HG02678 (cell line): ENCODE measurements at regions not wholly inside any gene's neighbourhood (a gene's known extent, or its start where the extent isn't known, plus 50 kb on each side); places are given as distances from the start of the nearest gene placed in this dataset.
"Not testable (repeated sequence)": the region's sequence is repeated elsewhere in the genome, so short reads cannot be mapped to it uniquely, and the experiment has no call there.

ENCODE experiments used
- ATAC-seq: cut with Tn5 transposase; IDR thresholded peaks from one replicate; pipeline ENCODE4 v1.9.1; 2021; ENCODE audit warnings: mild to moderate bottlenecking, moderate library complexity; ENCODE audit not compliant: unreplicated experiment

- ATAC-seq, result no peak
These were observed 98.5 kb upstream of the CDYL start for GRCh38 chr6:4677751-4678065.

GRCh38 chr6:4677011-4677750, 99.0 kb upstream of the CDYL start:
- ATAC-seq, result no peak

GRCh38 chr6:4676016-4676415, 100.2 kb upstream of the CDYL start:
- no peak for ATAC-seq

- no peak for ATAC-seq
These were observed 101.1 kb upstream of the CDYL start for GRCh38 chr6:4675121-4675520.

DNA sequence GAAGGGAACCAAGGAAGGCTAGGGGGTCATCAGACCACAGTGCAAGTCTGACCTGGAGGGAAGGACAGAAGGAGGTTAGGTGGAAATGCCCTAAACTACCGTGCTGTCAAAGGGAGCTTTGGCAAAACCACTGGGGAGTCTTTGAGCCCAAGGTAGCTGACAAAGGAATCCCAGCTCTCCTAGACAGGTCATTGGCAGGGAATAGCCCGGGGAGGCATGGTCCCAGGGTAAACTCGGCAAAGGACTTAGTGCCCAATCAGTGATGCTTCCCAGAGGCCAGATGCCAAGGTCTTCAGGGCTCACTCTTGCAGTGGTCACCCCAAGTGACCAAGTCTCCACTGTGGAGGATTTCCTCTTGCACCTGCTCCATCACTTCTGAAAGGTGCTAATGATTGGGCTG, 102.3 kb upstream of the CDYL start:
- no peak for ATAC-seq

GRCh38 chr6:4672772-4673171, 103.4 kb upstream of the CDYL start:
- ATAC-seq, result no peak

- no peak for ATAC-seq
These were observed 104.6 kb upstream of the CDYL start for GRCh38 chr6:4671587-4672115.

DNA sequence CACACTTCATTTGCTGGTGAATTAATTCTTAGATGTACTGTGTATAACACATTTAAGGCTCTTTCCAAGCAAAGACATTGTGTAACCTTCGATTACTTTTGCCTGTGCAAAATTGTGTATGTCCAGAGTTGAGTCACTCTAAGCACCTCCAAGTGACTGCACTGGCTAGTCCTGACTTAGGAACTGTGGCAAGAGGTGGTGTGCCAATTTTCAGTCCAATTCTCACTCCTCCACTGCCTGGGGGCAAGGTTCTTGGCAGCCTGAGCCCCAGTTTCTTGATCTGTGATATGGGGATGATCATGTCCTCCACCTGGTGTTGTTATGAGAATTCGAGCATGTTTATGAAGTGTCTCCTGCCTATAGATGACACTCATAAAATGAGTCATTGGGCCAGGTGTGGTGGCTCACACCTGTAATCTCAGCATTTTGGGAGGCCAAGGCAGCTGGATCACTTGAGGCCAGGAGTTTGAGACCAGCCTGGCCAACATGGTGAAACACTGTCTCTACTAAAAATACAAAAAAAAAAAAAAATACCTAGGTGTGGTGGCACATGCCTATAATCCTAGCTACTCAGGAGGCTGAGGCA, 105.3 kb upstream of the CDYL start:
- no peak for ATAC-seq

DNA sequence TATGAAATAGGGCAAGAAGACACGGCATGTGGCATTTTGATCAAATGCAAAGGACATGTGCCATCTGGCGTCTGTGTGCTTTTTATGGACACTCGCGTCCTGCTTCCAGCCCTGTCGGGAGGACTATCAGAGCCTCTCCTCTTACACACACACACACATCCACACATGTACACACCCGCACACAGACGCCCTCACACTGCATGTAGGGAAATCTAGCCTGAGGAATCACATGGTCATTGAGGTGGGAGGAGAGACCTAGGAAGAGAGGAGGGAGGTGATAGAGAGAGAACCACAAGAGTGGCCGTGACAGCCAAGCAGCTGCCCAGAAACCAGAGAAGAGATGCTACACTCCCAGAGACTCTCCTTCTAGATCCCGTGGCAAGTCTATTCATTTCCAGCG, 105.9 kb upstream of the CDYL start:
- ATAC-seq, result no peak

GRCh38 chr6:4668271-4669179, 107.7 kb upstream of the CDYL start:
- no peak for ATAC-seq

DNA sequence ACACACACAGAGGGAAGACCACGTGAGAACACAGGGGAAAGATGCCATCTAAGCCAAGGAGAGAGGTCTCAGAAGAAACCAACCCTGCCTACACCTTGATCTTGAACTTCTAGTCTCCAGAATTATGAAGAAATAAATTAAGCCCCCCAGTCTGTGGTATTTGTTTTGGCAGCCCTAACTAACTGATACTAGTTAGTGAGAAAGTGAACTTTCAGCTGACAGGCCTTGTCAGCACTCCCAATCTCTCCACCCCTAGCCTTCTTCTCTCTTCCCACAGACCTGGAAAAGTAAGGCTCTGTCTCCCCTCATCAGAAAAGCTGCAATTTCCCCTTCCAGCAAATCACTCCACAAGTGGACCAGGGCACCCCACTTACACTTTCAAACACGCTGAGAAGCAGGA, 108.6 kb upstream of the CDYL start:
- no peak for ATAC-seq

DNA sequence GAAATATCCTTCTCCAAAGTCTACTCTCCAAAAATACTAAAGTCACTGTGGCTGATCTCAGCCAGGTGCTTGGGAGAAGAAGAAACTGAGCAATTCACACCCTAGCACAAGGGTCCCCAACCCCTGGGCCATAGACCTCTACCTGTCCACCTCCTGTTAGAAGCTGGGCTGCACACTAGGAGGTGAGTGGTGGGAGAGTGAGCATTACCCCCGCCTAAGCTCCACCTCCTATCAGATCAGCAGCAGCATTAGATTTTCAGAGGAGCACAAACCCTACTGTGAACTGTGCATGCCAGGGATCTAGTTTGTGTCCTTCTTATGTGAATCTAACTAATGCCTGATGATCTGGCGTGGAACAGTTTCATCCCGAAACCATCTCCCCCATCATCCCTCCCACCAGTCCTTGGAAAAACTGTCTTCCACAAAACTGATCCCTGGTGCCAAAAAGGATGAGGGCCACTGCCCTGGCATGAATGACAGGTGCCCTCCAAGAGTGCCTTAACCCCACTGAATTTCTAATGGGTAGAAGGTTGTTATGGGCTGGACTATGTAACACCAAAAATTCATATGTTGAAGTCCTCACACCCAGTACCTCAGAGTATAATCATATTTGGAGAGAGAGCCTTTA, 109.2 kb upstream of the CDYL start:
- ATAC-seq, result no peak

DNA sequence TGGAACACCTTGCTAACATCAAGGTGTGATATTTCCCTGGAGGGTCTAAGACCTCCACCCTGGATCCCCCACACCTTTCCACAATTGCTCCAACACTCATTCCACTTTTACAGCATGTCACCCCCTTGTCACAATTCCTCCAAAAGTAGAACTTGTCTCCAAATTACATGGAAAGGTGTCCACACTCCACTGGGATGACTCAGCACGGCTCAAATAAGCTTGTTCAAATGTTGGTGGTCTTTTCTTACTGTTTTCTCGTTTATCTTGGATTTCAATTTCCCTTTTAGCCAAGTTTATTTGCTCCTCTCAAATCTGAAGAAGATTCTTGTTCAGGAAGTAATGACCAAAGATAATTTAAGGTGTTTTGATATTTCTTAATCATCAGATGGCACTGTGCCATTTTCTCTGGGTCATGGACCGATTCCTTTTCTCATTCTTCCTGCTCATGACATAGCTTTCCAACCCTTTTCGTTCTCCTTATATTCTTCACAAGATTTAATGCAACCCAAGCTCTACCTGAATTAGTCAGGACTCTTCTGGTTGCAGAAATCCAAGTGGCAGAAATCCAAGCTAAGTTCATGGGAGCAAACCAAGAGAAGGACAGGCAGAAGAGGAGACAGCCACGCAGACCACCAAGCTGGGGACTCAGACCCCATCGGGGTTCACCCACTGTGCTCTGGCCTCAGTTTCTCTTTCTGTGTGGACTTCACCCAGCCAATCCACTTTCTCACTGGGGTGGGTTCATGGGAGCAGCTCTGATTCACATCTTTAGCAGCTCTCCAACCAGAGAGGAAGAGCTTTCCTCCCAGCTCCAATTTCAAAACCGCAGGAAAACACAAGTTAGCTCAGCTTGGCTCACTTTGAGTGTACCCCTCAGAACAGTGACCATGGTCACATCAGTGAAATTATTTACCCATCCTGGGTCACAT, 110.5 kb upstream of the CDYL start:
- no peak for ATAC-seq

DNA sequence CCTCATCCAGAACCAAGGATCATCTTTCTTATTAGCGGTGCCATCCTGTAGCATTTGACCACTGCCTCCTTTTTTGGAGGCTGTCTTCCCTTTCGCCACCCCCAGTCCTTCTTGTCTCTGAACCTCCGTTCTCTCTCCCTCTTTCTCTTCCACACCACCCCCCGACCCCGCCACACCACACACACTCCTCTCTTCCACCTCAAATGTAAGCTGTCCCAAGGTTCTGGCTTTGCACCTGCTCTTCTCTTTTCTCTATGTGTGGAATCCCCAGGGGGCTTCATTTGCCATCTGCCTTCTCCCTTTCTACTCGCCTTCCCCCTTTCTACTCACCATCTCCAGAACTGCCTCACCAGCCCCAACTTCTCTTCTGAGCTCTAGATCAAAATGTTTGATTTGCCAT, 111.3 kb upstream of the CDYL start:
- ATAC-seq, result no peak

GRCh38 chr6:4664117-4664626, 112.0 kb upstream of the CDYL start:
- ATAC-seq, result no peak

GRCh38 chr6:4662886-4663285, 113.3 kb upstream of the CDYL start:
- ATAC-seq, result no peak

DNA sequence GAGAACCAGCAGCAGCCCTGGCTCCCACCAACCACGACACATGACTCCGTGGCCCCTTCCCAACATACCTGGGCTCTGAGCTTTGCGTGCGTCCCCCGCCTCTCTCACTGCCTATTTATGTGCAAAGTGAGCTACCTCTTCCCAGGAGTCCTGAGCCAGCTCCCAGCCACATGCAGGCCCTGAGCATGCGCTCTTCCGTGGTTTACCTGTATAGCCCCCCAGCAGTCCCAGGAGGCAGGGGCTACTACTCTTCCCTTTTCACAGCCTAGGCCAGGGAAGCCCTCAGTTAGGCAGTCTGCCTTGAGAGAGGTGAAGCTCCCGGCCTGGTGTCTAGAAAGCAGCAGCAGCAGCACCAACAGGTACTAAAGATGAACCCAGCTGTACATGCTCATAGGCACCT, 114.8 kb upstream of the CDYL start:
- no peak for ATAC-seq

GRCh38 chr6:4660377-4661321, 115.6 kb upstream of the CDYL start:
- no peak for ATAC-seq

DNA sequence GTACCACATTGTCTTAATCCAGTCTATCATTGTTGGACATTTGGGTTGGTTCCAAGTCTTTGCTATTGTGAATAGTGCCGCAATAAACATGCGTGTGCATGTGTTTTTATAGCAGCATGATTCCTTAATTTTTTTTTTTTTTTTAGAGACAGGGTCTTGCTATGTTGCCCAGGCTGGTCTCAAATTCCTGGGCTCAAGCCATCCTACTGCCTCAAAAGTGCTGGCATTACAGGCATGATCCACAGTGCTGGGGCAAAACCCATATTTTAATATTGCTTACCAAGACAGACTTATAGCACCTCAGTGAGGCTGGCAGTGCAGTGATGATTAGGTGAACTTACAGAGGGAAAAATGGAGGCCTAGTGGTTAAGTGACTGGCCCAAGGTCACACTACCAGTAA, 116.5 kb upstream of the CDYL start:
- not testable (repeated sequence) for ATAC-seq
